ENCODE measurements at regions not wholly inside any gene's neighbourhood (a gene's known extent, or its start where the extent isn't known, plus 50 kb on each side); places are given as distances from the start of the nearest gene placed in this dataset.

DNA sequence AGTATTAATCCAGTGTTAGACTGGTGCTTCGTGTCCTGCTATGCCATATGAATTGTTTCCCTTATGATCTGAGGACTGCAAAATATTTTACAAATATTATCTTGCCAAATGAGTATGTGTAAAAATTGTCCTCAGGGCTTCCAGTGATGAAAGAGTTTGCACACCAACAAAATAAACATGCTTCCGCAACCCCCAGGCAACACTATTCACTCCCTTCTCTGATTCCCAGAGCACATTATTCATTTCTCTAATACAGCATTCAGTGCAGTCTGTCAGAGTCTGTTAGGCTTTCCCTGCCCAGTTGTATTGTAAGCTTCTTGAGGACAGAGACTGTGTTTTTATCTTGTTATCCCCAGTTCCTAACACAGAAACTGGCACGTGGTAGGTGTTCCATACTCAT is 409.9 kb upstream of the C1orf87 start:
- no peak for TF ChIP-seq ZBTB43 (CRISPR knock-in tag; IDR thresholded peaks at IDR 0.05)
- no peak for TF ChIP-seq RELA (CRISPR knock-in tag; IDR thresholded peaks at IDR 0.05; ENCODE audit: borderline replicate concordance)
- TF ChIP-seq RORB (CRISPR knock-in tag; IDR thresholded peaks at IDR 0.05) = no peak
- TF ChIP-seq SP1 (CRISPR knock-in tag; conservative IDR thresholded peaks at IDR 0.05) = no peak
- TF ChIP-seq, protein P1, sequence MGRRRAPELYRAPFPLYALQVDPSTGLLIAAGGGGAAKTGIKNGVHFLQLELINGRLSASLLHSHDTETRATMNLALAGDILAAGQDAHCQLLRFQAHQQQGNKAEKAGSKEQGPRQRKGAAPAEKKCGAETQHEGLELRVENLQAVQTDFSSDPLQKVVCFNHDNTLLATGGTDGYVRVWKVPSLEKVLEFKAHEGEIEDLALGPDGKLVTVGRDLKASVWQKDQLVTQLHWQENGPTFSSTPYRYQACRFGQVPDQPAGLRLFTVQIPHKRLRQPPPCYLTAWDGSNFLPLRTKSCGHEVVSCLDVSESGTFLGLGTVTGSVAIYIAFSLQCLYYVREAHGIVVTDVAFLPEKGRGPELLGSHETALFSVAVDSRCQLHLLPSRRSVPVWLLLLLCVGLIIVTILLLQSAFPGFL (CRISPR knock-in tag; IDR thresholded peaks at IDR 0.05; ENCODE audit: borderline replicate concordance) = no peak
